GM23248 (cell line): ENCODE measurements at regions not wholly inside any gene's neighbourhood (a gene's known extent, or its start where the extent isn't known, plus 50 kb on each side); places are given as distances from the start of the nearest gene placed in this dataset.
"Not testable (repeated sequence)": the region's sequence is repeated elsewhere in the genome, so short reads cannot be mapped to it uniquely, and the experiment has no call there.

Experiments
- DNase-seq: peaks from one replicate; pipeline ENCODE4 v3.0.0-alpha.2; 2015
- H2AFZ ChIP-seq: fragments of 200-600 bp; sonication (generic); 2 replicates; pipeline ENCODE4 v1.6.1; 2016; ENCODE audit warnings: antibody characterized with exemption
- H3F3A ChIP-seq: fragments of 200-600 bp; sonication (generic); 2 replicates; pipeline ENCODE4 v1.6.1; 2016; ENCODE audit warnings: mild to moderate bottlenecking, antibody characterized with exemption, mixed run types; ENCODE audit not compliant: insufficient read depth
- H3K27ac ChIP-seq: fragments of 200-600 bp; sonication (generic); 2 replicates; pipeline ENCODE4 v1.5.1; 2016; ENCODE audit warnings: mild to moderate bottlenecking
- H3K27me3 ChIP-seq: fragments of 200-600 bp; sonication (generic); replicated peaks from 2 replicates; pipeline ENCODE4 v1.6.1; 2016; ENCODE audit warnings: mild to moderate bottlenecking; ENCODE audit not compliant: insufficient read depth
- H3K36me3 ChIP-seq: fragments of 200-600 bp; sonication (generic); 2 replicates; pipeline ENCODE4 v1.6.1; 2016; ENCODE audit warnings: low read depth, mild to moderate bottlenecking
- H3K4me1 ChIP-seq: fragments of 200-600 bp; sonication (generic); 2 replicates; pipeline ENCODE4 v1.6.1; 2016; ENCODE audit warnings: mild to moderate bottlenecking; ENCODE audit not compliant: insufficient read depth
- H3K4me2 ChIP-seq: fragments of 200-600 bp; sonication (generic); one replicate; pipeline ENCODE4 v1.6.1; 2016; ENCODE audit warnings: mild to moderate bottlenecking; ENCODE audit not compliant: unreplicated experiment
- H3K4me3 ChIP-seq: fragments of 200-600 bp; sonication (generic); 2 replicates; pipeline ENCODE4 v1.5.1; 2016; ENCODE audit warnings: mild to moderate bottlenecking
- H3K79me2 ChIP-seq: fragments of 200-600 bp; sonication (generic); 2 replicates; pipeline ENCODE4 v1.6.1; 2016; ENCODE audit warnings: mild to moderate bottlenecking; ENCODE audit not compliant: insufficient read depth
- H3K9ac ChIP-seq: fragments of 200-600 bp; sonication (generic); 2 replicates; pipeline ENCODE4 v1.6.1; 2016; ENCODE audit warnings: mild to moderate bottlenecking
- H3K9me2 ChIP-seq: fragments of 200-600 bp; sonication (generic); 2 replicates; pipeline ENCODE4 v1.6.1; 2016; ENCODE audit warnings: mixed run types, mild to moderate bottlenecking, moderate library complexity; ENCODE audit not compliant: insufficient read depth
- H3K9me3 ChIP-seq: fragments of 200-600 bp; sonication (generic); one replicate; pipeline ENCODE4 v1.6.1; 2017; ENCODE audit warnings: low read depth
- H4K20me1 ChIP-seq: fragments of 200-600 bp; sonication (generic); 2 replicates; pipeline ENCODE4 v1.6.0; 2016; ENCODE audit not compliant: insufficient read depth
- EZH2 ChIP-seq: fragments of 200-600 bp; sonication (generic); IDR thresholded peaks from 2 replicates; pipeline ENCODE4 v1.6.1; 2018; ENCODE audit warnings: antibody characterized with exemption, mild to moderate bottlenecking; ENCODE audit not compliant: insufficient read depth, poor library complexity, severe bottlenecking
- EZH2phosphoT487 ChIP-seq: fragments of 200-600 bp; sonication (generic); IDR thresholded peaks from 2 replicates; pipeline ENCODE4 v1.6.1; 2018; ENCODE audit warnings: antibody characterized with exemption, moderate library complexity, mild to moderate bottlenecking, low read depth; ENCODE audit not compliant: insufficient read depth
- WGBS, 2 experiments: methylation state at CpG; one replicate each; pipeline ENCODE4 v1.1.6; 2015 to 2017; ENCODE audit warnings: low lambda C conversion rate in 2 of 2, low coverage in 1 of 2; ENCODE audit errors: missing lambda C conversion rate in 2 of 2; 5-methylcytosine and 5-hydroxymethylcytosine counted together
- in situ Hi-C: fragments of 300-500 bp; cut with MboI; formaldehyde crosslinking; loops from 2 replicates; pipeline ENCODE4 v1.15.0; 2020

GRCh38 chr19:29154163-29154562 is 58.8 kb downstream of the UQCRFS1 start:
- no peaks in the 10 kb centered on the region for H4K20me1 ChIP-seq
- H3K36me3 ChIP-seq = no peaks in the 10 kb centered on the region
- in situ Hi-C loops = no loop called here
- H2AFZ ChIP-seq = no peak overlapping the region
- H3K9me3 ChIP-seq = no peaks in the 10 kb centered on the region
- 16 to 21% methylated on average over 3 of the region's 3 CpGs for whole genome bisulfite sequencing, 2 experiments
- no peak overlapping the region for H3K4me3 ChIP-seq
- H3K27ac ChIP-seq = no peak overlapping the region
- H3K4me1 ChIP-seq = no peaks in the 10 kb centered on the region
- TF ChIP-seq EZH2 = no peak
- no peak for TF ChIP-seq EZH2phosphoT487
- H3K9me2 ChIP-seq = no peaks in the 10 kb centered on the region
- DNase-seq = no peak
- H3K4me2 ChIP-seq = no peak overlapping the region
- H3K9ac ChIP-seq = no peak overlapping the region
- no peaks in the 10 kb centered on the region for H3F3A ChIP-seq
- H3K79me2 ChIP-seq = no peaks in the 10 kb centered on the region
- H3K27me3 ChIP-seq = no peaks in the 10 kb centered on the region

GRCh38 chr19:29145756-29146155 is 67.2 kb downstream of the UQCRFS1 start:
- H4K20me1 ChIP-seq = no peaks in the 10 kb centered on the region

DNA sequence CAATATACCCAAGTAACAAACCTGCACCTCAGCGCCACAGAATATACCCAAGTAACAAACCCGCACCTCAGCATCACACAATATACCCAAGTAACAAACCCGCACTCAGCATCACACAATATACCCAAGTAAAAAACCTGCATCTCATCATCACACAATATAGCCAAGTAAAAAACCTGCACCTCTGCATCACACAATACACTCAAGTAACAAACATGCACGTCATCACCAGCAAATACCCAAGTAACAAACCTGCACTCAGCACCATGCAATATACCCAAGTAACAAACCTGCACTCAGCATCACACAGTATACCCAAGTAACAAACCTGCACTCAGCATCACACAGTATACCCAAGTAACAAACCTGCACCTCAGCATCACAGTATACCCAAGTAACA is 69.8 kb downstream of the UQCRFS1 start:
- DNase-seq = no peak
- H3K4me1 ChIP-seq = no peaks in the 10 kb centered on the region
- H3K36me3 ChIP-seq = no peaks in the 10 kb centered on the region
- no peak overlapping the region for H2AFZ ChIP-seq
- no peak overlapping the region for H3K9ac ChIP-seq
- in situ Hi-C loops = no loop called here
- H4K20me1 ChIP-seq = no peaks in the 10 kb centered on the region
- no peaks in the 10 kb centered on the region for H3F3A ChIP-seq
- H3K27ac ChIP-seq = no peak overlapping the region
- H3K27me3 ChIP-seq = 0 out of 2 replicates have a peak, but pooled peaks cover 4% of the 10 kb centered on the region
- H3K9me2 ChIP-seq = no peaks in the 10 kb centered on the region
- H3K4me3 ChIP-seq = no peak overlapping the region
- H3K9me3 ChIP-seq = no peaks in the 10 kb centered on the region
- H3K79me2 ChIP-seq = no peaks in the 10 kb centered on the region
- no peak for TF ChIP-seq EZH2phosphoT487
- no peak for TF ChIP-seq EZH2
- 44 to 64% methylated on average over 4 of the region's 4 CpGs for WGBS, 2 experiments
- no peak overlapping the region for H3K4me2 ChIP-seq

More at GRCh38 chr19:29145756-29146155, 67.2 kb downstream of the UQCRFS1 start:
- 0 out of 2 replicates have a peak, but pooled peaks cover 4% of the 10 kb centered on the region for H3K27me3 ChIP-seq
- no peak for TF ChIP-seq EZH2phosphoT487
- TF ChIP-seq EZH2 = no peak
- no peak for DNase-seq
- WGBS, 2 experiments = 16 to 19% methylated on average over 2 to 4 of the region's 4 CpGs
- no peak overlapping the region for H3K4me2 ChIP-seq
- in situ Hi-C loops = no loop called here
- H3F3A ChIP-seq = no peaks in the 10 kb centered on the region
- no peak overlapping the region for H2AFZ ChIP-seq
- no peaks in the 10 kb centered on the region for H3K79me2 ChIP-seq
- H3K9me3 ChIP-seq = no peaks in the 10 kb centered on the region
- no peaks in the 10 kb centered on the region for H3K36me3 ChIP-seq
- no peak overlapping the region for H3K27ac ChIP-seq
- no peak overlapping the region for H3K4me3 ChIP-seq
- no peaks in the 10 kb centered on the region for H3K4me1 ChIP-seq
- H3K9me2 ChIP-seq = no peaks in the 10 kb centered on the region
- no peak overlapping the region for H3K9ac ChIP-seq

DNA sequence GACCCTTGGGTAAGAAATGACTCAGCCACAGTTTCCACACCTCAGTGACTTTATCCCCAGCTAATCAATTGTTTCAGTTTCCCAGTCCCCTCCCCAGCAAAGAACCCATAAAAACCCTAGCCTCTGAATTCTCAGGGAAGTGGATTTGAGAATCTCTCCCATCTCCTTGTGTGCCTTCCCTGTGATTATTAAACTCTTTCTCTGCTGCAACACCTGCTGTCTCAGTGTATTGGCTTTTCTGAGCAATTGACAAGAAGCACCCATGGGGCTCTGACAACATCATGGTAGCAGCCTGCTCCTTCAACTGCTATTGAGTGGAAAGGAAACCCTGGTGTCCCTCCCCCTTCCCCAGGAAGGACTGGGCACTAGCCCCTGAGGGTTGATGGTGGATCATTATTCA is 73.7 kb downstream of the UQCRFS1 start:
- no peaks in the 10 kb centered on the region for H3K4me1 ChIP-seq
- no peaks in the 10 kb centered on the region for H3K9me2 ChIP-seq
- no peak overlapping the region for H2AFZ ChIP-seq
- TF ChIP-seq EZH2phosphoT487 = no peak
- no peak for TF ChIP-seq EZH2
- DNase-seq = no peak
- H3K36me3 ChIP-seq = no peaks in the 10 kb centered on the region
- H4K20me1 ChIP-seq = no peaks in the 10 kb centered on the region
- in situ Hi-C loops = no loop called here
- no peaks in the 10 kb centered on the region for H3K9me3 ChIP-seq
- no peak overlapping the region for H3K4me3 ChIP-seq
- no peak overlapping the region for H3K4me2 ChIP-seq
- H3K27me3 ChIP-seq = no peaks in the 10 kb centered on the region
- H3K27ac ChIP-seq = no peak overlapping the region
- H3K9ac ChIP-seq = no peak overlapping the region
- no peaks in the 10 kb centered on the region for H3F3A ChIP-seq
- no peaks in the 10 kb centered on the region for H3K79me2 ChIP-seq

- H3K27me3 ChIP-seq, in situ Hi-C loops, H3K4me1 ChIP-seq, H3K9me2 ChIP-seq, H2AFZ ChIP-seq, H3K27ac ChIP-seq, H4K20me1 ChIP-seq, H3K79me2 ChIP-seq, DNase-seq, H3K4me3 ChIP-seq, H3F3A ChIP-seq, H3K9me3 ChIP-seq, H3K4me2 ChIP-seq, H3K9ac ChIP-seq, H3K36me3 ChIP-seq: not testable (repeated sequence)
- WGBS, 2 experiments = 27 to 42% methylated on average over 3 of the region's 3 CpGs
These were observed 74.7 kb downstream of the UQCRFS1 start for GRCh38 chr19:29138206-29138605.
